GM12874 (cell line): ENCODE measurements at regions not wholly inside any gene's neighbourhood (a gene's known extent, or its start where the extent isn't known, plus 50 kb on each side); places are given as distances from the start of the nearest gene placed in this dataset.

Experiments
- CTCF ChIP-seq: IDR thresholded peaks from 2 replicates; pipeline ENCODE4 v1.5.1; 2011; ENCODE audit warnings: low read depth, mild to moderate bottlenecking, control low read depth, low read length, moderate library complexity; ENCODE audit not compliant: insufficient read depth

GRCh38 chr18:45227001-45227742 lies 388.1 kb upstream of the SLC14A2 start:
- no peak for TF ChIP-seq CTCF

GRCh38 chr18:45228796-45229388 lies 386.4 kb upstream of the SLC14A2 start:
- no peak for TF ChIP-seq CTCF

GRCh38 chr18:45231617-45232016 lies 383.7 kb upstream of the SLC14A2 start:
- no peak for TF ChIP-seq CTCF

- TF ChIP-seq CTCF, result no peak
These were observed 383.2 kb upstream of the SLC14A2 start for GRCh38 chr18:45232061-45232460.

GRCh38 chr18:45236676-45237075 lies 378.6 kb upstream of the SLC14A2 start:
- no peak for TF ChIP-seq CTCF

- TF ChIP-seq CTCF, result no peak
These were observed 377.8 kb upstream of the SLC14A2 start for GRCh38 chr18:45237343-45238098.

GRCh38 chr18:45241271-45241670 lies 374.0 kb upstream of the SLC14A2 start:
- no peak for TF ChIP-seq CTCF
